DND-41 (cell line): ENCODE measurements at regions not wholly inside any gene's neighbourhood (a gene's known extent, or its start where the extent isn't known, plus 50 kb on each side); places are given as distances from the start of the nearest gene placed in this dataset.

ENCODE experiments used
- ATAC-seq: fragments of 200-7000 bp; cut with Tn5 transposase; 3 replicates; pipeline ENCODE4 v1.9.1; 2021; ENCODE audit warnings: low read depth; ENCODE audit not compliant: insufficient read depth
- DNase-seq: peaks from one replicate; pipeline ENCODE4 v3.0.0-alpha.2; 2020
- H2AFZ ChIP-seq: 2 replicates; pipeline ENCODE4 v1.6.0; 2012; ENCODE audit warnings: low read depth, low read length
- H3K27ac ChIP-seq: 2 replicates; pipeline ENCODE4 v1.5.1; 2012; ENCODE audit warnings: low read length, inconsistent platforms
- H3K27me3 ChIP-seq: fragments of 200-600 bp; sonication (generic); 2 replicates; pipeline ENCODE4 v1.6.0; 2012; ENCODE audit warnings: low read length, mild to moderate bottlenecking, inconsistent platforms; ENCODE audit not compliant: insufficient read depth, poor library complexity
- H3K36me3 ChIP-seq: 2 replicates; pipeline ENCODE4 v1.5.1; 2012; ENCODE audit warnings: low read length, inconsistent platforms; ENCODE audit not compliant: insufficient read depth
- H3K4me1 ChIP-seq: 2 replicates; pipeline ENCODE4 v1.5.1; 2012; ENCODE audit warnings: mild to moderate bottlenecking, low read length; ENCODE audit not compliant: insufficient read depth
- H3K4me2 ChIP-seq: 2 replicates; pipeline ENCODE4 v1.6.0; 2012; ENCODE audit warnings: mild to moderate bottlenecking, moderate library complexity, low read length, inconsistent platforms; ENCODE audit not compliant: insufficient read depth
- H3K4me3 ChIP-seq, 2 experiments: fragments of 200-600 bp in 1 of 2; shearing (Covaris generic) in 1 of 2; 2 replicates each; pipeline ENCODE4 v1.5.1; 2012 to 2016; ENCODE audit warnings: inconsistent platforms in 2 of 2, low read length in 2 of 2, mild to moderate bottlenecking in 2 of 2, low read depth in 1 of 2, moderate library complexity in 1 of 2
- H3K79me2 ChIP-seq: 2 replicates; pipeline ENCODE4 v1.6.0; 2012; ENCODE audit warnings: low read length, inconsistent platforms; ENCODE audit not compliant: insufficient read depth
- H3K9ac ChIP-seq: 2 replicates; pipeline ENCODE4 v1.6.0; 2012; ENCODE audit warnings: low read depth, mild to moderate bottlenecking, inconsistent platforms, low read length, moderate library complexity
- H3K9me3 ChIP-seq: 2 replicates; pipeline ENCODE4 v1.5.1; 2012; ENCODE audit warnings: low read length, moderate library complexity, mild to moderate bottlenecking, inconsistent platforms; ENCODE audit not compliant: insufficient read depth, severe bottlenecking
- H4K20me1 ChIP-seq: 2 replicates; pipeline ENCODE4 v1.6.0; 2012; ENCODE audit warnings: low read length; ENCODE audit not compliant: insufficient read depth
- CTCF ChIP-seq: IDR thresholded peaks from 2 replicates; pipeline ENCODE4 v1.5.1; 2012; ENCODE audit warnings: borderline replicate concordance, low read length, moderate library complexity, mild to moderate bottlenecking; ENCODE audit not compliant: poor library complexity, severe bottlenecking; ENCODE audit errors: extremely low read depth
- EZH2 ChIP-seq: IDR thresholded peaks from 3 replicates; pipeline ENCODE4 v1.6.1; 2012; ENCODE audit warnings: borderline replicate concordance, low read depth, mild to moderate bottlenecking, moderate library complexity, low read length, inconsistent platforms; ENCODE audit not compliant: severe bottlenecking

GRCh38 chr10:120336306-120336910 is 120.6 kb upstream of the PLPP4 start:
- no peaks in the 10 kb centered on the region for H3K27me3 ChIP-seq
- no peak overlapping the region for H3K4me2 ChIP-seq
- H3K27ac ChIP-seq = no peak overlapping the region
- H4K20me1 ChIP-seq = no peaks in the 10 kb centered on the region
- no peaks in the 10 kb centered on the region for H3K36me3 ChIP-seq
- DNase-seq (no peak), ATAC-seq (no peak)
- H3K9ac ChIP-seq = no peak overlapping the region
- no peak overlapping the region for H3K4me3 ChIP-seq
- no peaks in the 10 kb centered on the region for H3K9me3 ChIP-seq
- TF ChIP-seq EZH2 (no peak), CTCF (no peak)
- H3K79me2 ChIP-seq = no peaks in the 10 kb centered on the region
- H2AFZ ChIP-seq = no peak overlapping the region
- H3K4me1 ChIP-seq = no peaks in the 10 kb centered on the region

GRCh38 chr10:120336911-120337540 is 120.0 kb upstream of the PLPP4 start:
- H2AFZ ChIP-seq = no peak overlapping the region
- H3K4me3 ChIP-seq = no peak overlapping the region
- no peak overlapping the region for H3K9ac ChIP-seq
- H3K4me1 ChIP-seq = no peaks in the 10 kb centered on the region
- no peaks in the 10 kb centered on the region for H4K20me1 ChIP-seq
- H3K9me3 ChIP-seq = no peaks in the 10 kb centered on the region
- no peaks in the 10 kb centered on the region for H3K79me2 ChIP-seq
- no peak overlapping the region for H3K4me2 ChIP-seq
- no peaks in the 10 kb centered on the region for H3K36me3 ChIP-seq
- ATAC-seq (no peak), DNase-seq (peak; percentile 57)
- H3K27ac ChIP-seq = no peak overlapping the region
- TF ChIP-seq CTCF = peak; percentile 82
- no peak for TF ChIP-seq EZH2
- H3K27me3 ChIP-seq = peaks cover 3% of the 10 kb centered on the region

- no peak for ATAC-seq
- TF ChIP-seq CTCF (no peak), EZH2 (no peak)
- Histone ChIP-seq H3K4me3 (no peak overlapping the region), H4K20me1 (no peaks in the 10 kb centered on the region), H3K9ac (no peak overlapping the region), H2AFZ (no peak overlapping the region), H3K36me3 (no peaks in the 10 kb centered on the region), H3K79me2 (no peaks in the 10 kb centered on the region), H3K9me3 (no peaks in the 10 kb centered on the region), H3K4me1 (no peaks in the 10 kb centered on the region), H3K27ac (no peak overlapping the region), H3K27me3 (peaks cover 7% of the 10 kb centered on the region), H3K4me2 (no peak overlapping the region)
- no peak for DNase-seq
Measured at GRCh38 chr10:120342115-120342714, 114.8 kb upstream of the PLPP4 start.
